CD14-positive monocyte (primary cell): ENCODE measurements at regions not wholly inside any gene's neighbourhood (a gene's known extent, or its start where the extent isn't known, plus 50 kb on each side); places are given as distances from the start of the nearest gene placed in this dataset.

Source experiments
- DNase-seq, 3 donors: peaks; one replicate each; pipeline ENCODE4 v3.0.0-alpha.2; 2011 to 2022
- H2AFZ ChIP-seq: 2 replicates; pipeline ENCODE4 v1.6.0; 2012; ENCODE audit warnings: mild to moderate bottlenecking, low read depth, low read length, inconsistent platforms; ENCODE audit not compliant: insufficient read depth, poor library complexity, severe bottlenecking
- H3K27ac ChIP-seq, 2 donors: 1 replicate in 1 of 2; 2 replicates in 1 of 2; pipeline ENCODE4 v1.5.1; 2012 to 2013; ENCODE audit warnings: low read length in 2 of 2, control low read depth in 1 of 2, inconsistent platforms in 1 of 2, low read depth in 1 of 2, mild to moderate bottlenecking in 1 of 2
- H3K27me3 ChIP-seq, 2 donors: one replicate each; pipeline versions ENCODE4 v1.6.0 to v1.6.1; 2011 to 2013; ENCODE audit warnings: low read length in 2 of 2; ENCODE audit not compliant: control insufficient read depth in 2 of 2, insufficient read depth in 2 of 2
- H3K36me3 ChIP-seq, 2 donors: replicated peaks in 1 of 2; 1 replicate in 1 of 2; 2 replicates in 1 of 2; pipeline versions ENCODE4 v1.5.1 to v1.6.1; 2012 to 2013; ENCODE audit warnings: low read length in 2 of 2, control low read depth in 1 of 2, inconsistent platforms in 1 of 2, mild to moderate bottlenecking in 1 of 2; ENCODE audit not compliant: insufficient read depth in 2 of 2, control insufficient read depth in 1 of 2
- H3K4me1 ChIP-seq, 2 donors: 1 replicate in 1 of 2; 2 replicates in 1 of 2; pipeline versions ENCODE4 v1.5.1 to v1.6.1; 2012 to 2013; ENCODE audit warnings: low read length in 2 of 2, control low read depth in 1 of 2, inconsistent platforms in 1 of 2, mild to moderate bottlenecking in 1 of 2, moderate library complexity in 1 of 2; ENCODE audit not compliant: insufficient read depth in 2 of 2, control insufficient read depth in 1 of 2
- H3K4me2 ChIP-seq: replicated peaks from 2 replicates; pipeline ENCODE3; 2012; ENCODE audit warnings: low read length, moderate library complexity, mild to moderate bottlenecking; ENCODE audit not compliant: poor library complexity, severe bottlenecking; ENCODE audit errors: extremely low read depth
- H3K4me3 ChIP-seq, 3 experiments: fragments of 200-600 bp in 1 of 3; sonication (generic) in 1 of 3; replicated peaks in 1 of 3; 1 replicate in 2 of 3; 2 replicates in 1 of 3; pipeline ENCODE4 v1.5.1; 2011 to 2013; ENCODE audit warnings: low read length in 3 of 3, mild to moderate bottlenecking in 3 of 3, control low read depth in 2 of 3, low read depth in 2 of 3, inconsistent platforms in 1 of 3, moderate library complexity in 1 of 3
- H3K79me2 ChIP-seq: 2 replicates; pipeline ENCODE4 v1.6.0; 2012; ENCODE audit warnings: mild to moderate bottlenecking, control low read depth, inconsistent platforms, low read length, moderate library complexity; ENCODE audit not compliant: insufficient read depth
- H3K9ac ChIP-seq: 2 replicates; pipeline ENCODE4 v1.6.0; 2017; ENCODE audit warnings: low read length, mild to moderate bottlenecking; ENCODE audit not compliant: insufficient read depth, poor library complexity, severe bottlenecking
- H3K9me3 ChIP-seq, 2 donors: replicated peaks in 1 of 2; 1 replicate in 1 of 2; 2 replicates in 1 of 2; pipeline versions ENCODE4 v1.5.1 to v1.6.1; 2012 to 2013; ENCODE audit warnings: low read length in 2 of 2, control low read depth in 1 of 2; ENCODE audit not compliant: control insufficient read depth in 1 of 2, insufficient read depth in 1 of 2
- H4K20me1 ChIP-seq: 2 replicates; pipeline ENCODE4 v1.6.0; 2012; ENCODE audit warnings: mild to moderate bottlenecking, low read length, control low read depth, moderate library complexity; ENCODE audit not compliant: insufficient read depth
- H3K27ac Mint-ChIP-seq, 7 donors: one replicate each; pipeline ENCODE4 v1.8.0; 2020; ENCODE audit warnings: mild to moderate bottlenecking in 7 of 7, mixed read lengths in 7 of 7, moderate library complexity in 6 of 7, inconsistent platforms in 2 of 7
- H3K27me3 Mint-ChIP-seq, 3 donors: one replicate each; pipeline ENCODE4 v1.8.0; 2021 to 2022; ENCODE audit warnings: low read depth in 3 of 3, mild to moderate bottlenecking in 3 of 3, mixed read lengths in 3 of 3, moderate library complexity in 3 of 3, inconsistent platforms in 1 of 3
- H3K36me3 Mint-ChIP-seq, 2 donors: one replicate each; pipeline ENCODE4 v1.8.0; 2020; ENCODE audit warnings: mixed read lengths in 2 of 2, inconsistent platforms in 1 of 2, mild to moderate bottlenecking in 1 of 2
- H3K4me1 Mint-ChIP-seq: one replicate; pipeline ENCODE4 v1.8.0; 2020; ENCODE audit warnings: mild to moderate bottlenecking, mixed read lengths
- H3K4me3 Mint-ChIP-seq, 2 donors: one replicate each; pipeline ENCODE4 v1.8.0; 2020; ENCODE audit warnings: mild to moderate bottlenecking in 2 of 2, mixed read lengths in 2 of 2, moderate library complexity in 1 of 2
- H3K9me3 Mint-ChIP-seq, 7 donors: one replicate each; pipeline ENCODE4 v1.8.0; 2020 to 2022; ENCODE audit warnings: mixed read lengths in 7 of 7, mild to moderate bottlenecking in 6 of 7, moderate library complexity in 6 of 7, inconsistent platforms in 2 of 7
- CTCF ChIP-seq: fragments of 200-600 bp; IDR thresholded peaks from one replicate; pipeline ENCODE4 v1.8.0; 2022; ENCODE audit warnings: antibody characterized with exemption, mild to moderate bottlenecking
- WGBS: methylation state at CpG from one replicate; pipeline ENCODE4 v1.1.5; 2013; ENCODE audit warnings: missing lambda C conversion rate; ENCODE audit not compliant: insufficient coverage; 5-methylcytosine and 5-hydroxymethylcytosine counted together
- intact Hi-C, 2 donors: fragments of 100-400 bp; cut with micrococcal nuclease; formaldehyde crosslinking; loops; one replicate each; pipeline versions ENCODE4 v1.15.0 to v1.15.1; 2023

- Histone ChIP-seq H3K4me1 (no peaks in the 10 kb centered on the region), H3K36me3 (no peaks in the 10 kb centered on the region), H3K4me2 (no peak overlapping the region), H4K20me1 (no peaks in the 10 kb centered on the region), H3K4me3 (no peak overlapping the region), H3K9ac (no peak overlapping the region), H3K9me3 (no peaks in the 10 kb centered on the region), H3K27me3 (no peaks in the 10 kb centered on the region), H3K79me2 (no peaks in the 10 kb centered on the region), H3K27ac (no peak overlapping the region), H2AFZ (no peak overlapping the region)
- no CpG with 5 or more reads among the region's 3 CpGs for WGBS
- Mint-ChIP-seq H3K4me1 (no peaks in the 10 kb centered on the region), H3K27ac (no peak overlapping the region), H3K9me3 (peaks cover 0 to 11% (median 2%) of the 10 kb centered on the region in 7 donors), H3K27me3 (peaks cover 0 to 2% (median 0%) of the 10 kb centered on the region in 3 donors), H3K4me3 (no peak overlapping the region), H3K36me3 (no peaks in the 10 kb centered on the region)
- intact Hi-C loops, result no loop called here
- no peak for TF ChIP-seq CTCF
- DNase-seq, result no peak
These were observed 1209.3 kb upstream of the CHAC2 start for GRCh38 chr2:52558265-52558664.

GRCh38 chr2:52542297-52542696 is 1225.3 kb upstream of the CHAC2 start:
- peaks cover 0 to 24% (median 5%) of the 10 kb centered on the region in 7 donors for H3K9me3 Mint-ChIP-seq
- no peak overlapping the region for H3K4me3 Mint-ChIP-seq
- no peaks in the 10 kb centered on the region for H4K20me1 ChIP-seq
- H3K27me3 ChIP-seq, result no peaks in the 10 kb centered on the region
- peaks cover 9 to 24% of the 10 kb centered on the region in 2 donors for H3K9me3 ChIP-seq
- no peak overlapping the region for H3K4me2 ChIP-seq
- no peaks in the 10 kb centered on the region for H3K79me2 ChIP-seq
- H3K4me3 ChIP-seq, result no peak overlapping the region
- H3K4me1 Mint-ChIP-seq, result no peaks in the 10 kb centered on the region
- intact Hi-C loops, result no loop called here
- DNase-seq, result no peak
- H3K36me3 ChIP-seq, result no peaks in the 10 kb centered on the region
- no CpG with 5 or more reads among the region's 10 CpGs for WGBS
- no peak for TF ChIP-seq CTCF
- no peak overlapping the region for H3K9ac ChIP-seq
- no peaks in the 10 kb centered on the region for H3K27me3 Mint-ChIP-seq
- H3K27ac ChIP-seq, result no peak overlapping the region
- H3K27ac Mint-ChIP-seq, result no peak overlapping the region
- no peaks in the 10 kb centered on the region for H3K36me3 Mint-ChIP-seq
- no peaks in the 10 kb centered on the region for H3K4me1 ChIP-seq
- H2AFZ ChIP-seq, result no peak overlapping the region
